ENCODE measurements at regions not wholly inside any gene's neighbourhood (a gene's known extent, or its start where the extent isn't known, plus 50 kb on each side); places are given as distances from the start of the nearest gene placed in this dataset.

GRCh38 chr9:119435076-119435475, 65.8 kb upstream of the BRINP1 start:
- no peak for DNase-seq

DNA sequence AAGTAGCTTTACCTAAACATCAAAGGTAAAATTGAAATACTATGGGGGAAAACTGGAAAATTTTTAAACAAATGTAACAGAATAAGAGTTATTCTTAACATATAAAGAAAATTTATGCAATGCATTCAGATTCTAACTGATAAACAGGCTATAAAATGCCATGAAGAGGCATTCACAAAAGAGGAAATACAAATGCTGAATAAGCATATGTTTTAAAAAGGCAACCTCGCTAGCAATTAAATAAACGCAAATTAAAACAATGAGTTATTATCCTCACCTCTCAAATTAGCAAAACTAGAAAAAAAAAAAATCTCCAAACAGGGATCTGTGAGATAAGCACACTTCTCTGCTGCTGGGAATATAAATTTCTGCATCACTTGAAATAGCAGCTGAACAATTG, 63.2 kb upstream of the BRINP1 start:
- no peak for DNase-seq

- no peak for DNase-seq
Observed at GRCh38 chr9:119429302-119429701, 60.1 kb upstream of the BRINP1 start.

DNA sequence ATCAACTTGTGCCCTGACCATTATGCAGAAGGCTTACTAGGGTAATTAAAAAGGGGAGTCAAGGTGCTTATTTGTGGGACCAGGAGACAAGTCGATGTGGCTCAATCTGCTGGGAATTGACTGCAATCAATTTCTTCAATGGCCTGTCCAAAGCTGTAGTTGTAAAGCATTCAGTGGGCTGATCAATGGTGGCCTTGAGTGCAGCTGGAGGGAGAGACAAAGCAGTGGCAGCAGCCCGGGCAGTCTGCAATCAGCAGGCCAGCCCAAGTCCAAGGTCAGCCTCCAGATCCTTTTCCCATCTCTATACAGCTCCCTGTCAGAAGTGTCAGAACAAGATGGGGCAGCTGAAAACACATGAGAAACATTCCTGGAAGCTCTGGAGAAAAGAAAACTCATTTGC, 51.0 kb upstream of the BRINP1 start:
- DNase-seq: no peak

All from activated CD4-positive, alpha-beta T cell treated with anti-CD3 and anti-CD28 coated beads, Interleukin-2, Interleukin-6, amounts not matched to agents 100 ng/mL and 50 ng/mL, durations not matched to agents 16 hours and 8 hours (primary cell).